Peyer's patch (tissue), 4 donors: ENCODE measurements at regions not wholly inside any gene's neighbourhood (a gene's known extent, or its start where the extent isn't known, plus 50 kb on each side); places are given as distances from the start of the nearest gene placed in this dataset.

Source experiments
- POLR2A ChIP-seq, 2 donors: fragments of 450-650 bp; IDR thresholded peaks; one replicate each; pipeline ENCODE4 v1.5.1; 2017; ENCODE audit warnings: antibody characterized with exemption in 2 of 2, mild to moderate bottlenecking in 2 of 2, moderate library complexity in 2 of 2
- TF ChIP-seq, protein P1 (sequence below), 6 experiments: fragments of 450-650 bp in 4 of 6; fragments of 200-600 bp in 2 of 6; sonication (generic) in 1 of 6; IDR thresholded peaks; one replicate each; pipeline ENCODE4 v1.5.1; 2017 to 2019; ENCODE audit warnings: antibody characterized with exemption in 6 of 6, mild to moderate bottlenecking in 3 of 6, moderate library complexity in 1 of 6

DNA sequence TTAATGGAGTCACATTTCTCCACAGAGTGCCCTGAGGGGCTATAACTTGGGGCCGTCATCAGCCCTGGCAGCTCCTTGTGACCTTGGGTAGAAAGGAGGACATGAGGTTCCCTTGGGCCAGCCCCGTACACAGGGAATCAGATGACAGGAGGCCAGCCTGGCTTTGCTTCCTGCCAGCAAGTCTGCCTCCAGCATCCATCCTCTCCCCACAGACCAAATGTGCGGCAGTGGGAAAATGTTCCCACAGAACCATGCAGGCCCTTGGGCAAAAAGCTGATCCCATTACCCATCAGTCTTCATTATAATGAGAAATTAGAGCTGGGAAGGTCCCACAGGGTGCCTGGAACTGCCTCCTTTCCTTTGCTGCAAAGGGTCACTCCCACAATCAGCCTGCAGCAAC lies 908.3 kb downstream of the GRID1 start:
- TF ChIP-seq, protein P1, sequence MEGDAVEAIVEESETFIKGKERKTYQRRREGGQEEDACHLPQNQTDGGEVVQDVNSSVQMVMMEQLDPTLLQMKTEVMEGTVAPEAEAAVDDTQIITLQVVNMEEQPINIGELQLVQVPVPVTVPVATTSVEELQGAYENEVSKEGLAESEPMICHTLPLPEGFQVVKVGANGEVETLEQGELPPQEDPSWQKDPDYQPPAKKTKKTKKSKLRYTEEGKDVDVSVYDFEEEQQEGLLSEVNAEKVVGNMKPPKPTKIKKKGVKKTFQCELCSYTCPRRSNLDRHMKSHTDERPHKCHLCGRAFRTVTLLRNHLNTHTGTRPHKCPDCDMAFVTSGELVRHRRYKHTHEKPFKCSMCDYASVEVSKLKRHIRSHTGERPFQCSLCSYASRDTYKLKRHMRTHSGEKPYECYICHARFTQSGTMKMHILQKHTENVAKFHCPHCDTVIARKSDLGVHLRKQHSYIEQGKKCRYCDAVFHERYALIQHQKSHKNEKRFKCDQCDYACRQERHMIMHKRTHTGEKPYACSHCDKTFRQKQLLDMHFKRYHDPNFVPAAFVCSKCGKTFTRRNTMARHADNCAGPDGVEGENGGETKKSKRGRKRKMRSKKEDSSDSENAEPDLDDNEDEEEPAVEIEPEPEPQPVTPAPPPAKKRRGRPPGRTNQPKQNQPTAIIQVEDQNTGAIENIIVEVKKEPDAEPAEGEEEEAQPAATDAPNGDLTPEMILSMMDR (IDR thresholded peaks at IDR 0.05): no peak
- no peak for TF ChIP-seq POLR2A (IDR thresholded peaks at IDR 0.05)
